ENCODE measurements at regions not wholly inside any gene's neighbourhood (a gene's known extent, or its start where the extent isn't known, plus 50 kb on each side); places are given as distances from the start of the nearest gene placed in this dataset.

- TF ChIP-seq POLR2AphosphoS5 (IDR thresholded peaks at IDR 0.05; ENCODE audit: low read depth, low read length): no peak
- no peak for TF ChIP-seq POLR2A (IDR thresholded peaks at IDR 0.05; ENCODE audit: low read depth, low read length)
- no peak for TF ChIP-seq TAF1 (IDR thresholded peaks at IDR 0.05; ENCODE audit: low read depth, low read length)
- TF ChIP-seq POU2F2 (IDR thresholded peaks at IDR 0.05; ENCODE audit: low read depth, low read length): no peak
- TF ChIP-seq PAX5 (IDR thresholded peaks at IDR 0.05; ENCODE audit: insufficient read depth, low read length, severe bottlenecking): no peak
Observed at GRCh38 chr4:140286456-140286855, 87.0 kb upstream of the SCOC start.

All from GM12891 (cell line).